Osteocyte (in vitro differentiated cells): ENCODE measurements at regions not wholly inside any gene's neighbourhood (a gene's known extent, or its start where the extent isn't known, plus 50 kb on each side); places are given as distances from the start of the nearest gene placed in this dataset.

Experiments
- DNase-seq: peaks from one replicate; pipeline ENCODE4 v3.0.0; 2021; ENCODE audit warnings: mixed read lengths; ENCODE audit not compliant: unreplicated experiment; ENCODE audit errors: extremely low spot score
- H3K27ac Mint-ChIP-seq: one replicate; pipeline ENCODE4 v1.8.0; 2021; ENCODE audit warnings: mild to moderate bottlenecking, mixed read lengths; ENCODE audit not compliant: unreplicated experiment
- H3K27me3 Mint-ChIP-seq: one replicate; pipeline ENCODE4 v1.8.0; 2021; ENCODE audit warnings: mixed read lengths; ENCODE audit not compliant: unreplicated experiment
- H3K36me3 Mint-ChIP-seq: one replicate; pipeline ENCODE4 v1.8.0; 2021; ENCODE audit warnings: mixed read lengths; ENCODE audit not compliant: unreplicated experiment
- H3K4me1 Mint-ChIP-seq: one replicate; pipeline ENCODE4 v1.8.0; 2021; ENCODE audit warnings: mixed read lengths; ENCODE audit not compliant: unreplicated experiment
- H3K4me3 Mint-ChIP-seq: one replicate; pipeline ENCODE4 v1.8.0; 2021; ENCODE audit warnings: mild to moderate bottlenecking, moderate library complexity, mixed read lengths; ENCODE audit not compliant: unreplicated experiment
- H3K9me3 Mint-ChIP-seq: one replicate; pipeline ENCODE4 v1.8.0; 2021; ENCODE audit warnings: mixed read lengths; ENCODE audit not compliant: unreplicated experiment
- TF ChIP-seq, protein P1 (sequence below): fragments of 200-600 bp; sonication (generic); IDR thresholded peaks from 2 replicates; pipeline ENCODE4 v1.5.0; 2021; ENCODE audit warnings: antibody characterized with exemption, mild to moderate bottlenecking, moderate library complexity

DNA sequence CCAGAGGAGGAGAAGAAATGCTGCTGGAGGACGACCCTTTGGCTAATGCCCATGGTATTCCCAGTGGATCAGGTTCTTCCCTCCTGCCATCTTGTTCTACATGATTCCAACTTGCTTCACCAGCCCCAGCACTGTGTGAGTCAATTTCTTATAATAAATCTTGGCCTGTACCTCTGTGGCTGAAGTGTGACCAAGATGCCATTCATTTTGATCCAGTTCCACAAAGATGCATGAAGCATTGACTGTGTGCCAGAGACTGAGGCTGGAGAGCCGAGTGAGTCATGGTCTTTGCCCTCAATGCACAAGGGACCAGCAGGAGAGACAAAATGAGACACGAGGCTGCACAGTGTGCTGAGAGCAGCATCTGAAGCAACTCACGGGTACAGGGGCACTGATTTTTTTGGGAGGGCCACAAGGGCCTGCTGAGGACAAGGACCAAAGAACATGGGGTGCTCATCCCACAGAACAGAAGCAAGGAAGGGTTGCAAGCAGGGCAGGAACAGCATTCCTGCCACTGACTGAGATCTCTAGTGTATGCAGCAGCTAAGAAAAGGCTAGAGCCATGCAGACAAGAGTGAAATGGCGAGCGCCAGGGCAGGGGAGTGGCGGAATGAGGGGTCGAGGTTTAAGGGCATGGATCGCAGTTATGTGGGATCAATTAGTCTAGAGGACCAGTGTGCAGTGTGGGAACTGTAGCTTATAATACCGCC is 207.0 kb downstream of the THBS2 start:
- TF ChIP-seq, protein P1, sequence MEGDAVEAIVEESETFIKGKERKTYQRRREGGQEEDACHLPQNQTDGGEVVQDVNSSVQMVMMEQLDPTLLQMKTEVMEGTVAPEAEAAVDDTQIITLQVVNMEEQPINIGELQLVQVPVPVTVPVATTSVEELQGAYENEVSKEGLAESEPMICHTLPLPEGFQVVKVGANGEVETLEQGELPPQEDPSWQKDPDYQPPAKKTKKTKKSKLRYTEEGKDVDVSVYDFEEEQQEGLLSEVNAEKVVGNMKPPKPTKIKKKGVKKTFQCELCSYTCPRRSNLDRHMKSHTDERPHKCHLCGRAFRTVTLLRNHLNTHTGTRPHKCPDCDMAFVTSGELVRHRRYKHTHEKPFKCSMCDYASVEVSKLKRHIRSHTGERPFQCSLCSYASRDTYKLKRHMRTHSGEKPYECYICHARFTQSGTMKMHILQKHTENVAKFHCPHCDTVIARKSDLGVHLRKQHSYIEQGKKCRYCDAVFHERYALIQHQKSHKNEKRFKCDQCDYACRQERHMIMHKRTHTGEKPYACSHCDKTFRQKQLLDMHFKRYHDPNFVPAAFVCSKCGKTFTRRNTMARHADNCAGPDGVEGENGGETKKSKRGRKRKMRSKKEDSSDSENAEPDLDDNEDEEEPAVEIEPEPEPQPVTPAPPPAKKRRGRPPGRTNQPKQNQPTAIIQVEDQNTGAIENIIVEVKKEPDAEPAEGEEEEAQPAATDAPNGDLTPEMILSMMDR = no peak
- no peak for DNase-seq
- peak overlapping the region; percentile 87 for H3K27ac Mint-ChIP-seq
- H3K9me3 Mint-ChIP-seq = no peaks in the 10 kb centered on the region
- no peak overlapping the region for H3K4me3 Mint-ChIP-seq
- H3K4me1 Mint-ChIP-seq = peaks cover 48% of the 10 kb centered on the region
- H3K36me3 Mint-ChIP-seq = no peaks in the 10 kb centered on the region
- peaks cover 4% of the 10 kb centered on the region for H3K27me3 Mint-ChIP-seq

DNA sequence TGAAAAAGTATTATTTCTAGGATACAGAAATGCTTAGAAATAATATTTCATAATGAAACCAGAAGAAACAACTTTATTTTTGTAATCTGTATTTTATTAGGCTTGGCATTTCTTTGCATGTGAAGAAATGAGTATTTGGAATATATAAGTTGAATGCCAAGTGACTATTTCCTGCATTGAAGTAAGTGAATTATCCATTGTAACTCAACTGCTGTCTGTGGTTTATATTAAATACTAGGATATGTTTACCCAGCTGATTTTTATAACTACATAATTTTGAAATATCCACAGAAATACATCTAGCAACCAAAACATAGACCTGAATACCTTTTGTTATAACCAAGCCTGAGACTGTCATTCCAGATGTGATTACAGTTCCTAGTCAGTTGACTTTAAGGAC is 207.6 kb downstream of the THBS2 start:
- H3K9me3 Mint-ChIP-seq = no peaks in the 10 kb centered on the region
- DNase-seq = no peak
- peak overlapping the region; percentile 89 for H3K27ac Mint-ChIP-seq
- TF ChIP-seq, protein P1 = no peak
- H3K4me1 Mint-ChIP-seq = peaks cover 50% of the 10 kb centered on the region
- H3K27me3 Mint-ChIP-seq = no peaks in the 10 kb centered on the region
- H3K36me3 Mint-ChIP-seq = no peaks in the 10 kb centered on the region
- H3K4me3 Mint-ChIP-seq = no peak overlapping the region

DNA sequence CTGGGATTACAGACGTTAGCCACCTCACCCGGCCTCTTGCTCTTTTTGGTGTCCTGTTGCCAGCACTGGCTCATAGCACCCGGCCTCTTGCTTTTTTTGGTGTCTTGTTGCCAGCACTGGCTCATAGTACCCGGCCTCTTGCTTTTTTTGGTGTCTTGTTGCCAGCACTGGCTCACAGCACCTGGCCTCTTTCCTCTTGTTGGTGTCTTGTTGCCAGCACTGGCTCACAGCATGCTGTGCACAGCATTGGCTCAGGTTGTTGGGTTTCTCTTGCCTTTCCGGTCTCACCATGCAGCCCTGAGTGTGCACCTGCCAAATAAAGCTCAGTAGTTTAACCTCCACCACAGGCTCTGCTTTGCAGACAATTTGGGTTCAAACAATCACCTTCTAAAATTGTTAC is 208.2 kb downstream of the THBS2 start:
- peak overlapping the region; percentile 89 for H3K27ac Mint-ChIP-seq
- TF ChIP-seq, protein P1 = no peak
- H3K4me1 Mint-ChIP-seq = peaks cover 50% of the 10 kb centered on the region
- DNase-seq = no peak
- H3K4me3 Mint-ChIP-seq = no peak overlapping the region
- no peaks in the 10 kb centered on the region for H3K9me3 Mint-ChIP-seq
- no peaks in the 10 kb centered on the region for H3K36me3 Mint-ChIP-seq
- H3K27me3 Mint-ChIP-seq = no peaks in the 10 kb centered on the region

DNA sequence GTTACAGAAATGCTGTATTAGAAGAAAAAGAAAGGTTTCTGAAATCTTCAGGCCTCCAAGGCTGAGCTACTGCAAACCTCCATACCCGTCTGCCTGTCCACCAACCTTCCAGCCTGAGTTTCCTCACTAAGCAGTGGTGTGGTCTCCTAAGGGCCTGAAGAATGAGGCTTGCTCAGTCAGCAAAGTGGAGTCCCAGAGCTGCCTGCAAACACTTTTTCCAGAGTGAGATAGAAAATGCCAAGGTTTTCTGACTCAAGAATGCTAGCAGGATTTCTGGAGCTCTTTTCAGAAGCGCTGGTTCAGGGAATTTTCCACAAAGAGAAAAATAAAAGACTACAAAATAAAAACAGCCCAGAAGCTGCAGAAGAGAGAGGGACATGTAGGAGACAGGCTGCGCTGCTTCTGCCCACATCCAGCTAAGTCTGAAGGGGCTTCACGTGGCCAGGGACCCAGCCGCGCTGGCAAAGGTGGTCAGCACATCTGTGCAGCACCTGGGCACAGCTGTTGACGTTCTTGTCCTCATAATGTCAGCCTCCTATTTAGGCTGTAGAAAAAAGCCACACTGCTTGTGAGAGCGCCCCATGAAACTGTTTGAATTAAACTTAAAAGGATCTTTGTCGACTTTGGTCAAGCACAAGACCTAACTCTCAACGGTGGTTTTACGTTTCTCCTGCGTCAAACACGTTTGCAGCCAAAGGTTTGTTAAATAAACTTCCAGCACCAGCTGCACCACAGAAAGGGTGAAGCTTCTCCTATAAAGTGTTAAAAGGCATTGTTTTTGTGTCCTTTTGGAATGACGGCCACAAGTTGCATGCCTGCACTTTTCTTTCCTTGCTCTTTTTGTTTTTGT is 209.0 kb downstream of the THBS2 start:
- DNase-seq = no peak
- Mint-ChIP-seq H3K36me3 (no peaks in the 10 kb centered on the region), H3K4me3 (no peak overlapping the region), H3K27ac (peak overlapping the region; percentile 89), H3K9me3 (no peaks in the 10 kb centered on the region), H3K27me3 (no peaks in the 10 kb centered on the region), H3K4me1 (peaks cover 50% of the 10 kb centered on the region)
- TF ChIP-seq, protein P1 = no peak

DNA sequence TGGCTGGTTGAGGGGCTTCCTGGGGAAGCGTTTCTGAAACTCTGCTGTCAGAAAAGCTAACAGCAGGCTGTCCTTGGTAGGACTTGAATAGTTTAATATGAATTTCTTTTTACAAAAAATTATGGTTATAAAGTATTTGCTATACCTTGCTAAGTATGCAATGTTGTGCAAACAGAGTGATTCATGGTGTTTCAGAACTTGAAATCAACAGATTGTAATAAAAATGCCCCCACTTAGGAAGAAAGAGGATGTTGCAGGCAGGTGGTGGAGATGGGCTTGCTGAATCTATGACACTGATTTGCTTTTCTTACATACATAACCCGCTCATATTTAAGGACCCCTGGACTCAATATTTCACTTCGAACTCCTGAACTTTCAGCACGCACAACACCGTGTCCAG is 211.6 kb downstream of the THBS2 start:
- H3K36me3 Mint-ChIP-seq = peaks cover 10% of the 10 kb centered on the region
- no peaks in the 10 kb centered on the region for H3K27me3 Mint-ChIP-seq
- TF ChIP-seq, protein P1 = no peak
- no peak overlapping the region for H3K27ac Mint-ChIP-seq
- peaks cover 9% of the 10 kb centered on the region for H3K9me3 Mint-ChIP-seq
- H3K4me1 Mint-ChIP-seq = peaks cover 43% of the 10 kb centered on the region
- no peak overlapping the region for H3K4me3 Mint-ChIP-seq
- no peak for DNase-seq
